GM18870 (cell line): ENCODE measurements at regions not wholly inside any gene's neighbourhood (a gene's known extent, or its start where the extent isn't known, plus 50 kb on each side); places are given as distances from the start of the nearest gene placed in this dataset.
"Not testable (repeated sequence)": the region's sequence is repeated elsewhere in the genome, so short reads cannot be mapped to it uniquely, and the experiment has no call there.

Experiments
- ATAC-seq: cut with Tn5 transposase; IDR thresholded peaks from one replicate; pipeline ENCODE4 v1.9.1; 2021; ENCODE audit warnings: moderate library complexity; ENCODE audit not compliant: unreplicated experiment

DNA sequence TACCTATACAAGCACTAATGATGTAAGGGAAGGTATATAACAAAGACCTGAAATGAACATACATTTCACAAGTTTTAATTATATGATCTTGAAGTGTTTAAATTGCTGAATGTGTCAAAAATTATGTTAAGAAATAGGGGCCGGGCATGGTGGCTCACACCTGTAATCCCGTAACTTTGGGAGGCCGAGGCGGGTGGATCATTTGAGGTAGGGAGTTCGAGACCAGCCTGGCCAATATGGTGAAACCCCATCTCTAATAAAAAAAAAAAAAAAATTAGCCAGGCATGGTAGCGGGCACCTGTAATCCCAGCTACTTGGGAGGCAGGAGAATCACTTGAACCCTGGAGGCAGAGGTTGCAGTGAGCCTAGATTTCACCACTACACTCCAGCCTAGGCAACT is 537.4 kb upstream of the STEAP1 start:
- ATAC-seq = not testable (repeated sequence)

DNA sequence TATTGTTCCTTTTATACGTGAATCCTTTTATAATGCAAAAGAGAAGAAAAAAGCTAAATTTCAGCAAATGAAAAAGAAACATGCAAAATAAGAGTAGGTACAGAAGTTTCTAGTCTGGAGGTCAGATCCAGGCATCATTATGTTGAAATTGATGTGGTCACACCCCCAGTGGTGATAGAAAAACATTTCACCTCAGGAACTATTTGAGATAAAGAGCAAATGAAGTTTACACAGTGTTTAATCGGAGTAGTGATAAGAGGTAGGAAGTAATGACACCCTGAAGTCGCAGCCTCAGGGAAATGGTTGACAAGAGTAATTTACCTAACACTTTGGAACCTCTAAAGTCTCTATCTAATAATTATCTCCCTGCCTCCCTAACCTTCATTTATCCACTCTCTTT is 536.0 kb upstream of the STEAP1 start:
- no peak for ATAC-seq

DNA sequence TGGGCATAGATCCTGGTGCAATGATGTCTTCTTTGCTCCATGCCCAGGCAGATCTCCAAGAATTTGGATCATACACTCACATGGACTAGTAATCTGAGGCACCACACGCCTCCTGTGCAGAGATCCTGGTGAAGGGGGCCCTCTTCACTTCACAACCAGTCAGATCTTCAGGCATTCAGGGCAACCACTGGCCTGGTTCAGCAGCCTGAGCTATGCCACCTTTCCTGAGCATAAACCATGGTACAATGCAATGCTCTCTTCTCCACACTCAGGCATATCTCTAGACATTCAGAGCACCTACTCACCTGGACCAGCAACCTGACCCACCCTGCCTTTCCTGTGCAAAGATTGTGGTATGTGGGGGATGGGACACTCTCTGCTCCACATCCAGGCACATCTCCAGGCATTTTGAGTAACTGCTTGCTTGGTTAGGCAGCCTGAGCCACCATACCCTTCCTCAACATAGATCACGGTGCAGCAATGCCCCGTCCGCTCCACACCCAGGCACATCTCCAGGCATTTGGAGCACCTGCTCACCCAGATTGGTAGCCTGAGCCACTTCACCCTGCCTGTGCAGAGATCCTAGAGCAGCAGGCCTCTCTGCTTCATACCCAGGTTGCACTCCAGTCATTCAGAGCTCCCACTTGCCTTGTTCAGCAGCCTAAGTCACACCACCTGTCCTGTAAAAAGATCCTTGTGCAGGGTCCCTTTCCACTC is 532.2 kb upstream of the STEAP1 start:
- ATAC-seq = no peak

DNA sequence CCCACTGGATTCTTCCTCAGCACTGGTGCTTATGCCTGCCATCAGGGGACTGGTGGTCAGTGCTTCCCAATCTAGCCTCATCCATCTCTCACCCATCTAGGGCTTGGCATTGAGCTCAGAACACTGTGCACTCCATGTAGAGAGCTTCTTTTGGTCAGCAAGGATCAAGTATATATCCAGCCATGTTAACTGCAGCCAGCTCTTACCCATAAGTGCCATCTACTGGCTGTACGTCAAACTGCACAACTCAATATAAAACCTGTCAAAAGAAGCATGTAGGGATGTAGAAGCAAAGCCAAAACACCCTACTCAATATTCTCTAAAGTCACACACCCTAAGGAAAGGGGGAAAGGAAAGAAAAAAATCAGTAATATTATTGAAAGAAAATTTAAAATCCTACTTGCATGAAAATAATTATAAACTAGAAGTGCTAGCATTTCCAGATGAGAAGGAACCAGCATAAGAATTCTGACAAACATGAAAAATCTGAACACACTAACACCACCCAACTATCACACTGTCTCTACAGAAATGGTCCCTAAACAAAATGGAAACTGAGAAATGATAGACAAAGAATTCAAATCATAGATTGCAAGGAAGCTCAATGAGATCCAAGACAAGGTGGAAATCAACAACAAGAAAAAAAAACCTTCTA is 531.1 kb upstream of the STEAP1 start:
- ATAC-seq = peak; percentile 97

DNA sequence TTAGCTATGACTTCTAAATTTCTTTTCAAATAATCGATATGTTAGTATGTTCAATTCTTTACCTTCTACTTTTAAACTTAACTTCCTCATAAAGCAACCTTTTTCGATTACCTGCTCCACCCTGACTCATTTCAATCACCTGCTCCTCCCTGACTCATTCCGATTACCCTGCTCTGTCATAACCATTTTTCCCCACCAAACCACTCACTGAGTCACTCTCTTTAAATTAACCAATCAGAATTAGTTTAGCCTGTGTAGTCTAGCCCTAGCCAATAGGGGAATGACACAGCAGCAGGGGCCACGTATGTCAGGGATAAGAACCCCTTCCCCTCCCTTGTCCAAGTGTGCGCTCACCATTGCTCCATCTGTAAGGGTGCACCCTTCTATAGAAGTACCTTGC is 530.1 kb upstream of the STEAP1 start:
- ATAC-seq = not testable (repeated sequence)

DNA sequence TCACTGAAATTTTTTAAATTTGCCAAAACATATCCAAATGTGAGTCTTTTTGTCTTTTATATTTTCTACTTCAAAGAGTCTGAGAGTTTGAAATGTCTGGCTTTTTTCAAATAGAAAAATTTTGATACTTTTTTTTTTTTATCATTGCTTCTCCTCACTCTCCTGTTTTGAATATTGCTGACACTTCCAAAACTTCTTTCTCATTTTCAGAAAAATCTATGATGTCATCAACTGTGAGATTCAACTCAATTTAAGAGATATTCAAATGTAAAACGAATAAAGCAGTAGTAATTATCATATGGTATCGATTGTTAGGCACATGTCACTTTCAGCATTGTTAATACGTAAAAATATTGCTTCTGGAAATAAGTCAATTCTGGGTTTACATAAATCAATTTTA is 505.8 kb upstream of the STEAP1 start:
- ATAC-seq = no peak

DNA sequence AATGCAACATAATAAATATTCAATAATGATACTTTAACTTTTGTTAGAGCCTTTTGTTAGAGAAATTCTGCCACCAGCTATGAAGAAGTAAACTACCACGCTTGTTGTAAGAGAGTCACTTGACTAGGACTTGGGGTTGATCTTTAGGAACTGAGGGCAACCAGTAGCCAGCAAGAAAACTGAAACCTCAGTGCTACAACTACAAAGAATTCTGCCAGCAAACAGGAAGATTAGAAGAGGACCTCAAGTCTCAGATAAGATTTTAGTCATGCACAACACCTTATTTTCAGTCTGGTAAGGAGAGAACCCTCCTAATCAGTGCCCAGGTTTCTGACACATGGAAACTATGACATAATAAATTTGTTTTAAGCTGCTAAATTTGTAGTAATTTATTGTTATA is 498.3 kb upstream of the STEAP1 start:
- ATAC-seq = no peak

DNA sequence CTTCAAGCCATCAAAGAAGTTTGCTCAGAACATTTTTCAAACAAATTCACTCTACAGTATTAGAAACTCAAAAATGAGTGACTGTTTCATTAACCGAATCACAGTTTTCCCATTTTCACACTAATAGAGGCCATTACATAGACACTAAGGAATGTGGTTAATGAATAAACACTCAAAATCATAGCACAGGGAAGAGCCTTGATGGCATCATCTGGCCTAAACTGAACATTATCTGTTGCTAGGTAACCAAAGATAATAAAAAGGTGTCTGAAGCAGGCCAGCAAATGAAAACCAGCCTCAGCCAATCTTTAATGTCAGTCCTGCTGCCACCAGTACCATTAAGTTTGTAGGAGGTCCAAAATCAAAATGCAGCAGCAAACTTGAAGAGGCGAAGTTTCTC is 492.4 kb upstream of the STEAP1 start:
- ATAC-seq = no peak

DNA sequence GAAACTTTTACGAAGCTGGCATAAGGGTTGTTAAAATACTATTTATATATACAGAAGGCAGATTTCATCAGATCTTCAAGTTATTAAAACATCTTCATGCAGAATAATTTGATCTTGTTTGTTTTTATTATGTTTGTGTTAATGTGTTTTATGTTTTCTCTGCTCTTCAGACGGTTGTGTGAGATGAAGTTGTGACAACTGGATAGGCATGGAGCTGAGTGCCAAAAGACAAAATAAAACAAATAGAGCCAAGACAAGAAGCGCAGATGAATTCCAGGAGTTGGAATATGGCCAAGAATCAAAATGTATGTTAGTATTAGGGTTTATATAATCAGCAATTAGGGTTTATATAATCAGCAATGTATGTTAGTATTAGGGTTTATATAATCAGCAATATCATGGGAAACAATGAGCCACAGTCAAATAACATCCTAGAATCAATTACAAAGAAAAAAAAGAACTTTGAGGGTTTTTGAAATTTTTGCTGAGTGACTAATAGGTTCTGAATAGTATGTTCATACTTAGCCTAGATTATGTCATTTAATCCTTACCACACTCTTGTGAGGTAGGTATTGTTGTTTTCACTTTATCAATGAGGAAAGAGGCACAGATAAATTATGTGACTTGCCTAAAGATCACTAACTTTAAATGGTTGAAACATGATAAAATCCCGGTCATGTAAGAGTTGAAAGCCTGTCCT is 488.0 kb upstream of the STEAP1 start:
- no peak for ATAC-seq

DNA sequence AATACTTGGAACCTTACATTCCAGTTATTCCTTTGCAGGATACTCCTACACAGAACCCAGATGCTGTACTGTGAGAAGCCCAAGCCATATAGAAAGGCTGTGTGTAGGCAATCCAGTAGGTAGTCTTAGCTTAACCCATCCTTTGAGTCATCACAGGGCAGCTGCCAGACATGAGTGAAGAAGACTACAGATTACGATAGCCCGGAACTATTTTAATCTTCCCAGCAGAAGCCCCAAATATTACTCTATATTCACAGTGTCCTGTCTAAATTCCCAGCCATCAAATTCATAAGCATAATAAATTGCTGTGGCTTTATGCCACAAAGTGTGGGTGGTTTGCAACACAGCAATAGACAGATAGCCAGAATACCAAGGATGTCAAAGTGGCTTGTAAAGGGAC is 474.1 kb upstream of the STEAP1 start:
- ATAC-seq = no peak

DNA sequence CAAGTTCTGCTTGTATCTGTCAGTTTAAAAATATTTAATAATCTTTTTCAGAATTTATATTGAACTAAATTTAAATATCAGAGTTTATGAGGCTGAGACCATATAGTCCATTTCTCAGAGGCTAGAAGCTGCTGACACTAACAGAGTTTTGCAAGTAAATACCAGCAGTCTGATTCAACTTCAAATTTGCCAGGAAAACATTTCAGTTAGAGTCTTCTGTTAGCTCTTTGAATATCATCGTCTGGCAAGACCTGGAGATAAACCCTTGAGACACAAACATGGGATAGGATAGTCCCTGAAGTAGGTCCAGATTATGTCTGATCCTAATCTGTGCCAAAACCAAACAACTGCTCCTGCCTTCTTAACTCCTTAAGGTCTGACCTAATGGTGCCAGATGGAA is 472.8 kb upstream of the STEAP1 start:
- ATAC-seq = no peak

DNA sequence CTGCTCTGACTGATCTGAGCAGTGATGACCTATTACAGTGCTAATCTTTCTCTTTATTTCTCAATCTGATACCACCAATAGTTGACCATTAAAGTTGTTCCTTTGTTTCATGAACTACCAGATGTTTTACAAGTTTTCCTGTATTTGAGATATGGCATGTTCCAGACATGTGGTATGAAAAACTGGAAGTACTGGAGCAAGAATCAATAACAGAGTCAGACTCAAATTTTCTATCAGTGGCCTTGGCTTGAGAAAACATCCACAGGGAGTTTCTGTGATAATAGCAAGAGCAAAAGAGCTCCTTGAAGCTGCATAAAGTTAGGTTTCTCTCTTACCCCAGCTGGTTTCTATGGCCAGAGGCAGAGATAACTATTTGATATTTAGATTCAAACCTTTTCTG is 469.0 kb upstream of the STEAP1 start:
- no peak for ATAC-seq

DNA sequence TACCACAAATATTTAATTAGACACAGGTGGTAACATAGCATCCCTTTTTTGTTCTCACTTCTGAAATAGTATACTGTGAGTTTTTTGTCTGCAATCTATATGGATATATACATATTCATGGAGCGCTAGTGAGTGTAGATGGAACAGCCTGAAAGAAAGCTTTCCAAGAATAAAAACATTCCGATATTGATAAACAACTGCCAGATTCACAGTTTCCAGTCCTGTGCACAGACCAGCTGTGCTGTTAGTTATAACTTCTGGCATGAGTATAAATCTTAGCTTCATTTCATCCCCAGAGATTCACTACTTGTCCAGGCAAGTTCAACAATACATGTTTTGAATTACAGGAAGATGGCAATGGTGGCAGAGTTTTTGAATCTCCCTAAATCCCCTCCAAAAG is 467.1 kb upstream of the STEAP1 start:
- ATAC-seq = no peak

DNA sequence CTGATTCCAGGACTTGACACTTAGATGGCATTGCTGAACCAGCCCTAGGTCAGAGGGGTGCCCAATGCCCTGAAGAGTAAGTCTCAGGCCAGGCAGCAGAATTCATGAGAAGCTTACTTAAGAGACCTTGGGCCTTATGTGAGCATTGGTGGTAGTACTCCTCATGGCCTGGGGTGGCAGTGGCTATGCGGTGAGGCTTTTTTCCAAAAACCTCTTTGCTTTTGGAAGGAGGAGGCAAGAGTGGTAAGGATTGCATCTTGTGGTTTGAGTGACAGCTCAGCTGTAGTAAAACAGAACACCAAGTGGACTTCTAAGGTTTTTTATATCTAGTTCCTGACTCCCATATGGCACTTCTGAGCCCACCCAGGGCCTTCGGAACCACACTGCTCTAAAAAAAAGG is 459.0 kb upstream of the STEAP1 start:
- ATAC-seq = no peak

DNA sequence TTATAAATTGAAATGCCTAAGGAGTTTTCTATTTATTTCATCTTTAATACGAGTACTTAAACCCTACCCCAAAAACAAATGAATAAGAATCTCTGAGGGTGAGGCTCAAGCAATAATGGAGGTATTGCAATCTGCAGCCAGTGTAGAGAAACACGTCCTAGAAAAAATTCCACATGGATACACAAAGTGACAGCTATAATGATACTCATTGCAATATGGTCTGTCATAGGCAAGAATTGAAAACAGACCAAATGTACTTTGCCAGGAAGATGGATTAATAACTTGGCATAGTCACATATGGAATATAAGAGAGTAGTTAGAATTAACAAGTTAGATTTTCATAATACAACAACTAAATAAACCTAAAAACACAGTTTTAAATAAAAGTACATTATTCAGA is 440.1 kb upstream of the STEAP1 start:
- ATAC-seq = no peak

DNA sequence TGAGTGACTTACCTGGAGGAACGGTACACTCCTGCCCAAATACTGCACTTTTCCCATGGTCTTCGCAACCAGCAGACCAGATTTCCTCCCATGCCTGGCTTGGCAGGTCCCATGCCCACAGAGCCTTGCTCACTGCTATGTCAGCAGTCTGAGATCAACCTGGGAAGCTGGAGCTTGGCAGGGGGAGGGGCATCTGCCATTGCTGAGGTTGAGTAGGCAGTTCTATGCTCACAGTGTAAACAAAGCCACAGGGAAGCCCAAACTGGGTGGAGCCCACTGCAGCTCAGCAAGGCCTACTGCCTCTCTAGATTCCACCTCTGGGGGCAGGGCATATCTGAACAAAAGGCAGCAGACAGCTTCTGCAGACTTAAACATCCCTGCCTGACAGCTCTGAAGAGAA is 435.3 kb upstream of the STEAP1 start:
- ATAC-seq = not testable (repeated sequence)

DNA sequence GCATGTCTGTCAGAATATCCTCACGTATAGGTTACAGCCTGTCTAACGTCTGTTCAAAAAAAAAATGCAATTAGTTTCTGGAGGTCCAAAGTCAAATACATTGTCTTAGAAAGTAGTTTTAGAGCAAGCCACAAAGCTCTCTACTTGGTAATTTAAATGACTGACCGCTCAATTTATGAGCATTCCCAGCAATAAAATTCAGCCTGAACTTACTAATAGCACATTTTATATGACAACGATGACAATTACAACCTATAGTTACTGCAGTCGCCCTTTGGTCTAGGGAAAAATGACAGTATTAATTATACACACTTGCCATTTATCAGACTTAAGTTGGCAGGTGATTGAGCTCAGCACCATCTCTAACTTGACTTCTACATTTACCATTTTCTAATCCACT is 425.8 kb upstream of the STEAP1 start:
- ATAC-seq = no peak

DNA sequence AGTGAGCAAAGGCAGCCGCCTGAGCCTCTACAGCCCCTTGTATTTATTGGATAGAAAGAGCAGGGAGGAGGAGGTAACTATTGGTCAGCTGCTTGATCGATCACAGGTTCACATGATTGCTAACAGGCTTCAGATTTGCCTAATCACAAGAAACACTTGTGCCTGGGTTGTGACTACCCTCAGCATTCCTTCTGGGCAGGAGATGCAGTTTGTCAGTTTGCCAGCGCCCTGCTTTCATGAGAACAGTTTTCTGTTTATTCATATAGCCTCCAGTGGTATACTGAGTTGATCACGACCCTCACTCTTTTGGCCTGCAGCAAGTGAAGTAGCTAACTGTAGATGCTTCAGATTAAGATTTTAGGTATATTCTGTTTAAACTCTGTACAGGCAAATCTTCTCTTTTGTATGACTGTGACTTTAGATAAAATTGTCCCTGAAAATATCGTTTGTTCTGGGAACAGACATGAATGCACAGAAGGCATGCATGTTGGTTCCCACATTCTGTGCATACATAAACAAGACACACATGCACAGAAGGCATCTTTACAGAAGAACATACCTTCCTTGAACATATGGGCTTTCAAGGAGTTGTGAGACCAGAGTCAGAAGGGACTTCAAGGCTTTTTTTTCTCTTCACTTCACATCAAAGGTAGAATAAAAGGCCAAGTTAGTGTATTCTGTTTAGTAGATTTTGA is 422.4 kb upstream of the STEAP1 start:
- ATAC-seq = no peak

DNA sequence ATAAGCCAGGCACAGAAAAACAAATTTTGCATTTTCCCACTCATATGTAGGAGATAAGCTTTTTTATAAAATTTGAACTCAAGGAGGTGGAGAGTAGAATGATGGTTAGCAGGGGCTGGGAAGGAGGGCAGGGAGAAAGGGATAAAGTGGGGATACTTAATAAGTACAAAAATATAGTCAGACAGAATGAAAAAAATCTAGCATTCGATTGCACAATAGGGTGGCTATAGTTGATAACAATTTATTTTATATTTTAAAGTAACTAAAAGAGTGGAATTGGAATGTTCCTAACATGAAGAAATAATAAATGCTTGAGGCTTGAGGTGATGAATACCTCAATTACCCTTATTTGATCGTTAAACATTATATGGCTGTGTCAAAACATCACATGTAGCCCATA is 415.7 kb upstream of the STEAP1 start:
- ATAC-seq = no peak

DNA sequence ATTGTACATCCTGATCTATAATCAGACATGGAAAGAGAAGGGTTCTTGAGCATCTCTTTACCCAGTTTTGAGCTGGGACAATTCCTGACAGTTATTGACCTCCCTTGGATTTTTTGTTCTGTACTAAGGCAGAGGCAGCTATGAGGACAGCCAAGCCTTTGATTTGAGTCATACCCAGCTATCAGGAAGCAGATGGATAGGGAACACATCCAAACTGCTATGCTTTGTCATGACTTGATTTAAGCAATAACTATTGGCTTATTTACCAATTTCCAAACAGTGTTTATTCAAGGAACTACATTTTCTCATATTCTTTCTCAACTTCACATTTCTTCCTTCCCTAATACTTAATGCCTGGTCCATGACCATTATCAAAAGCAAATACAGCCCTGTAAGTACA is 396.4 kb upstream of the STEAP1 start:
- no peak for ATAC-seq

DNA sequence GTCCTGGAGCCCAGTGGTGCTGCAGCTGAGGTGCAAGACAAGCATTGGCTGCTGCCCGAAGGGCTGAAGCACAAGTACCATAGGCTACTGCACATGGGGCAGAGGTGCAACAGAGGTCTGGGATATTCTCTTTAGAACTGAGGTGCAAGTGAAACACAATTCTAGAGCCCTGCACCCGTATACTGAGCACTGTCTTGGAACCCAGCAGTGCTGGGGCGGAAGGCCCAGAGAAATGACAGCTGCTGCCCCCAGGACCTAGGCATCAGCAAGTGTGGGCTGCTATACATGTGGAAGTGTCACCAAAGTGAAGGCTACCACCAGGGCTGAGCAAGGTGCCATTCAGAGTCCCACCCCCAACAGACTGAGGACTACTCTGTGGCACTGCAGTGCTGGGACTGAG is 393.6 kb upstream of the STEAP1 start:
- no peak for ATAC-seq

DNA sequence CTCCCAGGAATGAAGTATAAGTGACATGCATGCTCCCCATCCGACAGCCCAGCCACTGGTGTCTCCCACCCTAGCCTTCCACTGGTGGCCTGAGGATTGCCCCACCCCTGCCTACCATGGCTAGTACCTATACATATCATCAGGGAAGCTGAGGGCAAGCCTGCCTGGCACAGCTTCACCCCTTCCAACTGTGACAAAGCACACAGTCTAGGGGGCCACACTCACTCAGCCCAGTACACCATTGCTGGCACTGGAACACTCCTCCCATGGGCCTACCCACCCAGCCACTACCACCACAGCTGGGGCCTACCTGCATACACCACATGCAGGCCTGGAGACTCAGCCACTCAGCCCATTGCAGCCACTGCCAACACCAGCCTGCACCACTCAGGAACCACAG is 393.1 kb upstream of the STEAP1 start:
- ATAC-seq = no peak
